HepG2 (cell line): ENCODE measurements at regions not wholly inside any gene's neighbourhood (a gene's known extent, or its start where the extent isn't known, plus 50 kb on each side); places are given as distances from the start of the nearest gene placed in this dataset.
A peak's percentile ranks its signal among the peaks of the same experiment; 100 is the strongest.

Experiments used
- ATAC-seq: fragments of 200-7000 bp; cut with Tn5 transposase; 3 replicates; pipeline ENCODE4 v1.9.1; 2020; ENCODE audit warnings: mild to moderate bottlenecking, moderate library complexity
- BruUV-seq: library from RNA; stranded (reverse); fragments of 400-500 nt; replicated peaks from 2 replicates; lab custom pipeline; 2021; lab: Mats Ljungman, UMichigan
- CTCF ChIA-PET: fragments of 300-600 bp; formaldehyde crosslinking; extraction: SDS; loops from one replicate; lab custom pipeline; 2021; ENCODE audit warnings: low total read pairs, inconsistent platforms, low intra/inter-chr PET ratio; lab: Yijun Ruan, JAX
- POLR2A ChIA-PET: fragments of 350-600 bp; sonication (Branson Sonifier 250); formaldehyde crosslinking; loops from one replicate; lab custom pipeline; 2020; ENCODE audit warnings: antibody characterized with exemption, inconsistent platforms; lab: Yijun Ruan, JAX
- DNase-seq: peaks from one replicate; pipeline ENCODE4 v3.0.0-alpha.2; 2015; ENCODE audit warnings: low spot score
- FAIRE-seq: peaks from 3 replicates; lab custom pipeline; 2011; peaks lifted over from hg19 to GRCh38; lab: Jason Lieb, UNC
- H2AFZ ChIP-seq: one replicate; pipeline ENCODE4 v1.6.1; 2011; ENCODE audit warnings: low read length, inconsistent platforms
- H3K27ac ChIP-seq: fragments of 300-600 bp; 3 replicates; pipeline ENCODE4 v1.8.0; 2011; ENCODE audit warnings: mixed run types, mild to moderate bottlenecking, mixed read lengths, low read length, inconsistent platforms; ENCODE audit not compliant: insufficient read depth; ENCODE audit errors: extremely low read length
- H3K27me3 ChIP-seq, 2 experiments: fragments of 200-600 bp in 1 of 2; 2 replicates in 1 of 2; 3 replicates in 1 of 2; pipeline versions ENCODE4 v1.6.0 to v1.8.0; 2011; ENCODE audit warnings: low read length in 2 of 2, mild to moderate bottlenecking in 2 of 2, moderate library complexity in 2 of 2, inconsistent platforms in 1 of 2; ENCODE audit not compliant: insufficient read depth in 2 of 2, control insufficient read depth in 1 of 2
- H3K36me3 ChIP-seq, 2 experiments: fragments of 200-600 bp in 1 of 2; replicated peaks in 1 of 2; 2 replicates in 1 of 2; 3 replicates in 1 of 2; pipeline versions ENCODE4 v1.5.1 to v1.8.0; 2011; ENCODE audit warnings: low read length in 2 of 2, inconsistent platforms in 1 of 2; ENCODE audit not compliant: insufficient read depth in 2 of 2, control insufficient read depth in 1 of 2
- H3K4me1 ChIP-seq: 2 replicates; pipeline ENCODE4 v1.5.1; 2012; ENCODE audit warnings: low read length, inconsistent platforms; ENCODE audit not compliant: insufficient read depth
- H3K4me2 ChIP-seq: 2 replicates; pipeline ENCODE4 v1.6.0; 2011; ENCODE audit warnings: low read depth, low read length, inconsistent platforms
- H3K4me3 ChIP-seq, 3 experiments: fragments of 200-600 bp in 1 of 3; sonication (generic), shearing (Covaris generic) in 1 of 3; replicated peaks in 1 of 3; 2 replicates each; pipeline ENCODE4 v1.5.1; 2011 to 2016; ENCODE audit warnings: low read length in 3 of 3, inconsistent platforms in 2 of 3, low read depth in 2 of 3, mild to moderate bottlenecking in 2 of 3, control low read depth in 1 of 3, mixed read lengths in 1 of 3; ENCODE audit not compliant: insufficient read depth in 1 of 3
- H3K79me2 ChIP-seq: one replicate; pipeline ENCODE4 v1.6.1; 2011; ENCODE audit warnings: low read length, inconsistent platforms; ENCODE audit not compliant: insufficient read depth
- H3K9ac ChIP-seq: 2 replicates; pipeline ENCODE4 v1.6.0; 2011; ENCODE audit warnings: mild to moderate bottlenecking, low read depth, low read length, inconsistent platforms; ENCODE audit not compliant: insufficient read depth
- H3K9me3 ChIP-seq: 2 replicates; pipeline ENCODE4 v1.5.1; 2012; ENCODE audit warnings: mild to moderate bottlenecking, low read length
- H4K20me1 ChIP-seq: 2 replicates; pipeline ENCODE4 v1.6.0; 2011; ENCODE audit warnings: inconsistent platforms, mild to moderate bottlenecking, low read length, moderate library complexity; ENCODE audit not compliant: insufficient read depth
- BCLAF1 ChIP-seq: fragments of 450-650 bp; IDR thresholded peaks from 2 replicates; pipeline ENCODE4 v1.6.1; 2017; ENCODE audit warnings: mild to moderate bottlenecking
- CEBPB ChIP-seq: IDR thresholded peaks from 2 replicates; pipeline ENCODE4 v1.6.1; 2011; ENCODE audit warnings: low read depth, low read length, improper control_type of control experiment, borderline replicate concordance
- FOXC1 ChIP-seq: sonication (generic); formaldehyde crosslinking; IDR thresholded peaks from 2 replicates; pipeline ENCODE4 v1.8.0; 2022; ENCODE audit warnings: mild to moderate bottlenecking, missing genetic modification reagents, borderline replicate concordance
- FOXK2 ChIP-seq: fragments of 450-650 bp; IDR thresholded peaks from 2 replicates; pipeline ENCODE4 v1.6.1; 2016
- MIXL1 ChIP-seq: IDR thresholded peaks from 2 replicates; pipeline ENCODE4 v1.6.1; 2016
- NKX3-1 ChIP-seq: sonication (generic); formaldehyde crosslinking; IDR thresholded peaks from 2 replicates; pipeline ENCODE4 v1.5.0; 2020; ENCODE audit warnings: missing genetic modification reagents
- SRSF4 ChIP-seq: fragments of 200-400 bp; formaldehyde crosslinking; IDR thresholded peaks from one replicate; pipeline ENCODE4 v1.6.1; 2018; ENCODE audit warnings: mild to moderate bottlenecking, low read depth, low read length, moderate library complexity; ENCODE audit not compliant: poor library complexity, severe bottlenecking
- ZNF292 ChIP-seq: sonication (generic); formaldehyde crosslinking; IDR thresholded peaks from 2 replicates; pipeline ENCODE4 v1.8.1; 2022; ENCODE audit warnings: mild to moderate bottlenecking, low read depth, missing genetic modification reagents, borderline replicate concordance
- WGBS: methylation state at CpG from one replicate; pipeline ENCODE4 v1.1.6; 2017; ENCODE audit warnings: low lambda C conversion rate; 5-methylcytosine and 5-hydroxymethylcytosine counted together
- in situ Hi-C: cut with HindIII; loops from 2 replicates; pipeline ENCODE4 v1.10.0; 2017; ENCODE audit warnings: low pct_unique_long_range_greater_than_20kb; ENCODE audit not compliant: extremely low pct_ligation_motif_present
- intact Hi-C: fragments of 100-400 bp; cut with micrococcal nuclease; formaldehyde crosslinking; loops from one replicate; pipeline ENCODE4 v1.10.0; 2022; ENCODE audit not compliant: unreplicated experiment
- TF ChIP-seq, protein P1 (sequence below): sonication (generic); formaldehyde crosslinking; IDR thresholded peaks from 2 replicates; pipeline ENCODE4 v1.4.0; 2020; ENCODE audit warnings: missing genetic modification reagents

GRCh38 chr2:11898576-11898975, 152.1 kb downstream of the LPIN1 start:
- FAIRE-seq (no peak), ATAC-seq (no peak), DNase-seq (no peak)
- TF ChIP-seq SRSF4 (no peak), BCLAF1 (no peak), ZNF292 (CRISPR knock-in tag) (no peak), FOXC1 (no peak), NKX3-1 (CRISPR knock-in tag) (no peak), MIXL1 (CRISPR knock-in tag) (no peak), CEBPB (0 out of 2 replicates have a peak, but pooled peaks have one; percentile 26), FOXK2 (no peak)
- TF ChIP-seq, protein P1, sequence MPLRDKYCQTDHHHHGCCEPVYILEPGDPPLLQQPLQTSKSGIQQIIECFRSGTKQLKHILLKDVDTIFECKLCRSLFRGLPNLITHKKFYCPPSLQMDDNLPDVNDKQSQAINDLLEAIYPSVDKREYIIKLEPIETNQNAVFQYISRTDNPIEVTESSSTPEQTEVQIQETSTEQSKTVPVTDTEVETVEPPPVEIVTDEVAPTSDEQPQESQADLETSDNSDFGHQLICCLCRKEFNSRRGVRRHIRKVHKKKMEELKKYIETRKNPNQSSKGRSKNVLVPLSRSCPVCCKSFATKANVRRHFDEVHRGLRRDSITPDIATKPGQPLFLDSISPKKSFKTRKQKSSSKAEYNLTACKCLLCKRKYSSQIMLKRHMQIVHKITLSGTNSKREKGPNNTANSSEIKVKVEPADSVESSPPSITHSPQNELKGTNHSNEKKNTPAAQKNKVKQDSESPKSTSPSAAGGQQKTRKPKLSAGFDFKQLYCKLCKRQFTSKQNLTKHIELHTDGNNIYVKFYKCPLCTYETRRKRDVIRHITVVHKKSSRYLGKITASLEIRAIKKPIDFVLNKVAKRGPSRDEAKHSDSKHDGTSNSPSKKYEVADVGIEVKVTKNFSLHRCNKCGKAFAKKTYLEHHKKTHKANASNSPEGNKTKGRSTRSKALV = no peak
- no peaks in the 10 kb centered on the region for H3K36me3 ChIP-seq
- no peaks in the 10 kb centered on the region for H3K4me1 ChIP-seq
- intact Hi-C loops (no loop called here), in situ Hi-C loops (no loop called here)
- no peak overlapping the region for H2AFZ ChIP-seq
- H4K20me1 ChIP-seq = no peaks in the 10 kb centered on the region
- no peak overlapping the region for H3K27ac ChIP-seq
- H3K27me3 ChIP-seq = peaks cover 0 to 17% of the 10 kb centered on the region in 2 experiments; a peak in 1 of 5 replicates
- no peak overlapping the region for H3K4me2 ChIP-seq
- BruUV-seq = no TSS peak
- peaks cover 10% of the 10 kb centered on the region; the same call in 1 of the 2 replicates for H3K9me3 ChIP-seq
- no peaks in the 10 kb centered on the region for H3K79me2 ChIP-seq
- H3K4me3 ChIP-seq = no peak overlapping the region
- H3K9ac ChIP-seq = no peak overlapping the region
- ChIA-PET CTCF (no interaction called here), POLR2A (no interaction called here)
- WGBS = 22% methylated on average over 3 of the region's 3 CpGs
